ENCODE measurements at regions not wholly inside any gene's neighbourhood (a gene's known extent, or its start where the extent isn't known, plus 50 kb on each side); places are given as distances from the start of the nearest gene placed in this dataset.

DNA sequence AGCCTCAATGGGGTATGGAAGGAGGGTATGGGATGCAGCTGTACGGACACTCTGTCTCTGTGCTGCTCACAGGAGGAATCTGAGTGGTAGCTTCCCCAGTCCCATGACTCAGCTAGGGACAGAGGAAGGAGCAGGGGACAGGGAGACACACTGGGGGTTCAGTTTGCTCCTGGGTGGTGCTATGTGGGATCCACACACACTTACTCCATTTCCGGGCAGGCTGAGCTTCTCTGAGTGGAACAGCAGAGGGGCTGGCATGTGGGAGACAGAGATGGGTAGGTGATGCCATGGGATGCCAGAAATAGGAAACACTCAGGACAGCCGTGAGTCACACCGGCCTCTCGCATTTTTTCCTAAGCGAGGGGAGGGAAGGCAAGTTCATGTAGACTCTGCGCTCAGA, 59.2 kb upstream of the KIRREL3 start:
- no peaks in the 10 kb centered on the region for H3K4me1 ChIP-seq (ENCODE audit: control insufficient read depth in 2 of 2, insufficient read depth in 2 of 2, low read length in 1 of 2)
- H3K4me3 ChIP-seq (ENCODE audit: low read depth in 1 of 2, low read length in 2 of 2) = no peak overlapping the region
- no peaks in the 10 kb centered on the region for H3K36me3 ChIP-seq (ENCODE audit: control insufficient read depth in 2 of 2, insufficient read depth in 2 of 2, low read length in 1 of 2)
- H3K27ac ChIP-seq (ENCODE audit: low read depth in 2 of 2, low read length in 1 of 2) = no peak overlapping the region
- no peaks in the 10 kb centered on the region for H3K27me3 ChIP-seq (ENCODE audit: control insufficient read depth in 1 of 2, insufficient read depth in 2 of 2, low read length in 2 of 2)
- H3K9me3 ChIP-seq (ENCODE audit: control insufficient read depth in 2 of 2, insufficient read depth in 1 of 2, low read depth in 1 of 2, low read length in 1 of 2) = no peaks in the 10 kb centered on the region
- WGBS, 2 donors = 83 to 86% methylated on average over 7 of the region's 7 CpGs

DNA sequence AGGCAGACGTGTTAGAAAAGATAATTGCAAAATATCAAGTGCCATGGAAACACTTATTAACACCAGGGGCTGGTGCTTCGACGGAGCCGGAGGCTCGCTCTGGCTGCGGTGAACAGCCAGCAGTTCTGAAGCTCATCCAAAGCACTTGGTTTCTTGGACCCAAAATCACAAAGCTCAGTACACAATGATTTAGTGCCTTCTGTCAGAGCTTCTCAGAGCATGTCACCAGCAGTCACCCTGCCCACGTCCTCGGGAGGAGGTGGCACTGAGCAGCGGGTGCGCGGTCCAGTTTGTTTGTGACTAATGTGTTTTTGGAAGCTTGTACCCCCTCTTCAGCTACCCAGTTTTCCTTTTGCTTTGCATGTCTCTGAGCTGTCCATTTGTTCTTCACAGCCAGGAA, 58.7 kb upstream of the KIRREL3 start:
- no peaks in the 10 kb centered on the region for H3K36me3 ChIP-seq (ENCODE audit: control insufficient read depth in 2 of 2, insufficient read depth in 2 of 2, low read length in 1 of 2)
- no peaks in the 10 kb centered on the region for H3K27me3 ChIP-seq (ENCODE audit: control insufficient read depth in 1 of 2, insufficient read depth in 2 of 2, low read length in 2 of 2)
- H3K4me3 ChIP-seq (ENCODE audit: low read depth in 1 of 2, low read length in 2 of 2) = no peak overlapping the region
- H3K27ac ChIP-seq (ENCODE audit: low read depth in 2 of 2, low read length in 1 of 2) = no peak overlapping the region
- WGBS, 2 donors = 85 to 86% methylated on average over 11 of the region's 11 CpGs
- H3K9me3 ChIP-seq (ENCODE audit: control insufficient read depth in 2 of 2, insufficient read depth in 1 of 2, low read depth in 1 of 2, low read length in 1 of 2) = no peaks in the 10 kb centered on the region
- no peaks in the 10 kb centered on the region for H3K4me1 ChIP-seq (ENCODE audit: control insufficient read depth in 2 of 2, insufficient read depth in 2 of 2, low read length in 1 of 2)

DNA sequence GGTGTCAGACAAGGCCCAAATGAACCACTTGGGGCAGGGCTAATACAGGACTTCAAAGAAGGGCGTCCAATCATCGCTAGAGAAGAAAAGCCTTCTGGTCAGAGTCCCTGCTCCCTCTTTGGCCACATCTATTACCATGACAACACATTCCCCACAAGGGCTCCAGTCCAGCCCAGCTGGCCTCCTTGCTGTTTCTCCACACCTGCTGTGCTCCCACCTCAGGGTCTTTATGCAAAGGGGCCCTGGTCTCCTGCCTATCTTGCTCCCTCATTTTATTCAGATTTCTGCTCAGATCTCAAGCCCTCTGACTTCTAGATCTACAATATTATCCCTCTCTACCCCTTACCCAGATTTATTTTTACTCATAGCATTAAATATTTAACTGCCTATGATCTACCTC, 58.0 kb upstream of the KIRREL3 start:
- H3K4me1 ChIP-seq (ENCODE audit: control insufficient read depth in 2 of 2, insufficient read depth in 2 of 2, low read length in 1 of 2) = no peaks in the 10 kb centered on the region
- H3K27ac ChIP-seq (ENCODE audit: low read depth in 2 of 2, low read length in 1 of 2) = no peak overlapping the region
- no peaks in the 10 kb centered on the region for H3K27me3 ChIP-seq (ENCODE audit: control insufficient read depth in 1 of 2, insufficient read depth in 2 of 2, low read length in 2 of 2)
- no peak overlapping the region for H3K4me3 ChIP-seq (ENCODE audit: low read depth in 1 of 2, low read length in 2 of 2)
- WGBS, 2 donors = 86 to 92% methylated on average over 2 of the region's 2 CpGs
- H3K36me3 ChIP-seq (ENCODE audit: control insufficient read depth in 2 of 2, insufficient read depth in 2 of 2, low read length in 1 of 2) = no peaks in the 10 kb centered on the region
- no peaks in the 10 kb centered on the region for H3K9me3 ChIP-seq (ENCODE audit: control insufficient read depth in 2 of 2, insufficient read depth in 1 of 2, low read depth in 1 of 2, low read length in 1 of 2)

DNA sequence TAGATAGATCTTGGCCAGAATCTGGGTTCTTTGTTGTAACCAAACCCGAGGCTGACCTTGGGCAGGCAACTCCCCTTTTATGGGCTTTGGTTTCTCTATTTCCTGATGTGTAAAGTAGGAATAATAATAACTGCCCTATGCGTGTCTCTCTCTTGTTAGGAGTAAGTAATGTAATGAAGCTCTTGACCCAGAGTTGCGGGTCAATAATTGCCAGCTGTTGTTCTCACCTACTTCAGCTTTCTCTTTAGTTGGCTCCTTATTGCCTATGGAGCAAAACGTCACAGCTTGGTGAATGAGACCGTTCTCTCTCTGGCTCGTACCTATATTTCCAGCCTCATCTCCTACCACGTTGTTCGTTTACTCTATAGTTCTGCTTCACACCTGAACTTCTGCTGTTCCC, 56.6 kb upstream of the KIRREL3 start:
- WGBS, 2 donors = 76 to 83% methylated on average over 8 of the region's 8 CpGs
- Histone ChIP-seq H3K9me3 (ENCODE audit: control insufficient read depth in 2 of 2, insufficient read depth in 1 of 2, low read depth in 1 of 2, low read length in 1 of 2) (no peaks in the 10 kb centered on the region), H3K36me3 (ENCODE audit: control insufficient read depth in 2 of 2, insufficient read depth in 2 of 2, low read length in 1 of 2) (no peaks in the 10 kb centered on the region)

DNA sequence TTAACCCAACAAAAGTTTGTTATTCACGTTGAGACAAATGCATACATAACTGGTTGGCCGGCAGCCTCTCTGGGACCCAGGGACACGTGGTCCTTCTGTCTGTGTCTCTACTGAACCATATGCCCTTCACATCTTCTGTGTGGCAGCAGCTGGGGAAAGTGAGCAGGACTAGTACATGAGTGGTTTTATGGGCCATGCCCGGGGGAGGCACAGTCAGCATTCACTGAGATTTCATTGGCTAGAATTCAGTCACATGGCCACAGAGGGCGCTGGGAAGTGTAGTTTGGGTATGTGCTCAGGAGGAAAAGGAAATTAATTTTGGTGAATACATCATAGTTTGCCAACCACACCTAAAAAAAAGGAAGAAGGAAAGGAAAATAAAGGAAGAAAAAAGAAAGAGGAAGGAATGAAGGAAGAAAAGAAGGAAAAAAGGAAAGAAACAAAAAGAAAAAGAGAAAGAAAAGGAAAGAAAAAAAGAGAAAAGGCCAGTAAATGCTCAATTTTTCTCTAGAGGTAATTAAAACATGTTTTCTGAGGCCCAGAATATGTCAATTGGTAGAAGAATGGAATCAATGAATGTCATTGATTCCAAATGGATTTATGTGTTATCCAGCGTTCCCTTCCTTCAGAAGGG, 55.9 kb upstream of the KIRREL3 start:
- H3K4me3 ChIP-seq (ENCODE audit: low read depth in 1 of 2, low read length in 2 of 2) = no peak overlapping the region
- 72 to 78% methylated on average over 6 of the region's 6 CpGs for WGBS, 2 donors
- H3K27ac ChIP-seq (ENCODE audit: low read depth in 2 of 2, low read length in 1 of 2) = no peak overlapping the region
- H3K27me3 ChIP-seq (ENCODE audit: control insufficient read depth in 1 of 2, insufficient read depth in 2 of 2, low read length in 2 of 2) = no peaks in the 10 kb centered on the region
- H3K4me1 ChIP-seq (ENCODE audit: control insufficient read depth in 2 of 2, insufficient read depth in 2 of 2, low read length in 1 of 2) = no peaks in the 10 kb centered on the region
- no peaks in the 10 kb centered on the region for H3K9me3 ChIP-seq (ENCODE audit: control insufficient read depth in 2 of 2, insufficient read depth in 1 of 2, low read depth in 1 of 2, low read length in 1 of 2)
- no peaks in the 10 kb centered on the region for H3K36me3 ChIP-seq (ENCODE audit: control insufficient read depth in 2 of 2, insufficient read depth in 2 of 2, low read length in 1 of 2)

More for the DNA sequence above, 56.6 kb upstream of the KIRREL3 start:
- Histone ChIP-seq H3K27me3 (ENCODE audit: control insufficient read depth in 1 of 2, insufficient read depth in 2 of 2, low read length in 2 of 2) (no peaks in the 10 kb centered on the region), H3K4me3 (ENCODE audit: low read depth in 1 of 2, low read length in 2 of 2) (no peak overlapping the region), H3K27ac (ENCODE audit: low read depth in 2 of 2, low read length in 1 of 2) (no peak overlapping the region), H3K4me1 (ENCODE audit: control insufficient read depth in 2 of 2, insufficient read depth in 2 of 2, low read length in 1 of 2) (no peaks in the 10 kb centered on the region)

DNA sequence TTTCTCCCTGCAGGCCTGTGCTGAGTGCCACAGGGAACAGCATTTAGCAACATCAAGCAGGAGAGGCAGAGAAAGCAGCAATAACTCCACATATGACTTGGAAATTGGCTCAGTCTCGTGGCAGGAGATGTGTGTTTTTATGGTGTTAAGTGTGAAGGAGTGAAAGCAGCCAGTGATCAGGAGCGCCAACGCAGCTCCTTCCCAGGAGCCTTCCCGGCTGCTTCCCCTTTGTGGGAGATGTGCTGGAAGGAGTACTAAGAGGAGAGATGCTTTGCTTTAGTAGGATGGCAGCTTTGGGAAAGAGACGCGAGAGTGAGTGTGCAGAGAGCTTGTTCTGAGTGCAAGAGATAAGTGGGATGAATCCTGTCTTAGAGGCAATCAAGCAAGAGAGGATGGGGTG, 54.7 kb upstream of the KIRREL3 start:
- 70 to 79% methylated on average over 6 of the region's 6 CpGs for WGBS, 2 donors
- no peaks in the 10 kb centered on the region for H3K36me3 ChIP-seq (ENCODE audit: control insufficient read depth in 2 of 2, insufficient read depth in 2 of 2, low read length in 1 of 2)
- H3K9me3 ChIP-seq (ENCODE audit: control insufficient read depth in 2 of 2, insufficient read depth in 1 of 2, low read depth in 1 of 2, low read length in 1 of 2) = no peaks in the 10 kb centered on the region
- H3K4me3 ChIP-seq (ENCODE audit: low read depth in 1 of 2, low read length in 2 of 2) = no peak overlapping the region
- H3K27me3 ChIP-seq (ENCODE audit: control insufficient read depth in 1 of 2, insufficient read depth in 2 of 2, low read length in 2 of 2) = no peaks in the 10 kb centered on the region
- H3K27ac ChIP-seq (ENCODE audit: low read depth in 2 of 2, low read length in 1 of 2) = no peak overlapping the region
- H3K4me1 ChIP-seq (ENCODE audit: control insufficient read depth in 2 of 2, insufficient read depth in 2 of 2, low read length in 1 of 2) = no peaks in the 10 kb centered on the region

DNA sequence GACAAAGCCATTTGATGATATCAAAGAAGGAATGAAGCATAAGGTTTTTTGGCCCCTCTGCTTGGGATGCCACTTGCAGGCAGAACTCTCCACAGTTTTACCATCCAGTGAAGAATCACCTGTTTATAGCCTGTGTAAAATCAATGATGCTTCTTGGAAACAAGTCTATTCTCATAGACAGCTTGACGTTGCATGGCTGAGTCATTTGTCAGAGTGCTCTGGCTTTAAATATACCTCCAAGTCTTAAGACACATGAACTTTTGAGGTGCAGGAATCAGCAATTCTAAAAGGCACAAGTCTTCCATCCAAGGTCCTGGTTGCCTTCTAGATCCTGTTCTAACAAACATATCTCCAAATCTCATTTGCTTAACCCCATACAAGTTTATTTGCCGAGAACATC, 53.6 kb upstream of the KIRREL3 start:
- no peaks in the 10 kb centered on the region for H3K36me3 ChIP-seq (ENCODE audit: control insufficient read depth in 2 of 2, insufficient read depth in 2 of 2, low read length in 1 of 2)
- no peaks in the 10 kb centered on the region for H3K4me1 ChIP-seq (ENCODE audit: control insufficient read depth in 2 of 2, insufficient read depth in 2 of 2, low read length in 1 of 2)
- no peak overlapping the region for H3K4me3 ChIP-seq (ENCODE audit: low read depth in 1 of 2, low read length in 2 of 2)
- no peaks in the 10 kb centered on the region for H3K9me3 ChIP-seq (ENCODE audit: control insufficient read depth in 2 of 2, insufficient read depth in 1 of 2, low read depth in 1 of 2, low read length in 1 of 2)
- 70 to 74% methylated on average over 2 of the region's 2 CpGs for WGBS, 2 donors
- no peak overlapping the region for H3K27ac ChIP-seq (ENCODE audit: low read depth in 2 of 2, low read length in 1 of 2)
- H3K27me3 ChIP-seq (ENCODE audit: control insufficient read depth in 1 of 2, insufficient read depth in 2 of 2, low read length in 2 of 2) = no peaks in the 10 kb centered on the region

DNA sequence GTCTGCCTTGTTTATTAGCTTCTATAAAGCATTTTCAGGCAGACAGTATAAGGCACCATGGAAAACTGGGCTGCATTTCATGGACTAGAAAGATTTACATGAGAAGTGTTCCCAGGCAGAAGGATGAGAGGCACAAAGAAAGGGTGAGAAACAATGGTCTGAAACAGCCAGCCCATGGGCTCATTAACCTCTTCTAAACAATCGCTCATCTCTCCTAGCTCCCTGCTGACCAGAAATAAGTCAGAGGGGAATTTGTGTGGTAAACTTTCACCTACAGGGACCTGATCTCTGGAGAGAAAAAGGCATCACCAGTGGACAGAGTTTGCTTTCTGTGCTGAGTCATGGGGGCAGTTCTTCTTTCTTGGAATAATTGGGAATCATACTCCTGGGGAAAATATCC, 51.8 kb upstream of the KIRREL3 start:
- Histone ChIP-seq H3K27me3 (ENCODE audit: control insufficient read depth in 1 of 2, insufficient read depth in 2 of 2, low read length in 2 of 2) (no peaks in the 10 kb centered on the region), H3K27ac (ENCODE audit: low read depth in 2 of 2, low read length in 1 of 2) (no peak overlapping the region), H3K4me1 (ENCODE audit: control insufficient read depth in 2 of 2, insufficient read depth in 2 of 2, low read length in 1 of 2) (no peaks in the 10 kb centered on the region), H3K4me3 (ENCODE audit: low read depth in 1 of 2, low read length in 2 of 2) (no peak overlapping the region), H3K9me3 (ENCODE audit: control insufficient read depth in 2 of 2, insufficient read depth in 1 of 2, low read depth in 1 of 2, low read length in 1 of 2) (no peaks in the 10 kb centered on the region), H3K36me3 (ENCODE audit: control insufficient read depth in 2 of 2, insufficient read depth in 2 of 2, low read length in 1 of 2) (no peaks in the 10 kb centered on the region)
- WGBS, 2 donors = 68% methylated on average over 1 of the region's 1 CpG

Data from esophagus (tissue), 2 donors.